Ovary (tissue), 3 donors: ENCODE measurements at regions not wholly inside any gene's neighbourhood (a gene's known extent, or its start where the extent isn't known, plus 50 kb on each side); places are given as distances from the start of the nearest gene placed in this dataset.

ENCODE experiments used
- POLR2A ChIP-seq: fragments of 450-650 bp; IDR thresholded peaks from one replicate; pipeline ENCODE4 v1.6.1; 2017; ENCODE audit warnings: antibody characterized with exemption, mild to moderate bottlenecking, moderate library complexity
- TF ChIP-seq, protein P1 (sequence below), 3 donors: fragments of 450-650 bp in 2 of 3; fragments of 200-600 bp in 1 of 3; IDR thresholded peaks; one replicate each; pipeline versions ENCODE4 v1.5.1 to v1.8.0; 2016 to 2022; ENCODE audit warnings: antibody characterized with exemption in 3 of 3, mild to moderate bottlenecking in 1 of 3
- donor health status: DM: no; HTN: no; CAD: no.

DNA sequence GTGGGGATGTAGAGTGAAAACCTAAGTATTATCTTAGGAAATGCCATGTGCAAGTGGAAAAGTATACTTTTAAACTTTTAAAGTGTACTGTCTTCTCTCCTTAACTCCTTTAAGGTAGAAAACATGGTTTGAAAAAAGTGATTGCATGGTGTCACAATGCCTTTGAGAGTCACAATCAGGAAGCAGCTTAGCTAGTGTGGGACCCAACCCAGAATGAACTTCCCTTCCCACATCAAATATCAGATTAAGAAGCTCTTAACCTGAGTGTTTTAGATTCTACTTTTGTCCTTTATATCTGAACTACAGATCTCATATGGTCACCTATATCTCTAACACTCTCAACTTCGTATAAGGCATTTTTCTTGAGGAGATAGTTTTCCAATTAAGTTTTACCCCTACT lies 266.6 kb downstream of the KDM5D start:
- TF ChIP-seq, protein P1, sequence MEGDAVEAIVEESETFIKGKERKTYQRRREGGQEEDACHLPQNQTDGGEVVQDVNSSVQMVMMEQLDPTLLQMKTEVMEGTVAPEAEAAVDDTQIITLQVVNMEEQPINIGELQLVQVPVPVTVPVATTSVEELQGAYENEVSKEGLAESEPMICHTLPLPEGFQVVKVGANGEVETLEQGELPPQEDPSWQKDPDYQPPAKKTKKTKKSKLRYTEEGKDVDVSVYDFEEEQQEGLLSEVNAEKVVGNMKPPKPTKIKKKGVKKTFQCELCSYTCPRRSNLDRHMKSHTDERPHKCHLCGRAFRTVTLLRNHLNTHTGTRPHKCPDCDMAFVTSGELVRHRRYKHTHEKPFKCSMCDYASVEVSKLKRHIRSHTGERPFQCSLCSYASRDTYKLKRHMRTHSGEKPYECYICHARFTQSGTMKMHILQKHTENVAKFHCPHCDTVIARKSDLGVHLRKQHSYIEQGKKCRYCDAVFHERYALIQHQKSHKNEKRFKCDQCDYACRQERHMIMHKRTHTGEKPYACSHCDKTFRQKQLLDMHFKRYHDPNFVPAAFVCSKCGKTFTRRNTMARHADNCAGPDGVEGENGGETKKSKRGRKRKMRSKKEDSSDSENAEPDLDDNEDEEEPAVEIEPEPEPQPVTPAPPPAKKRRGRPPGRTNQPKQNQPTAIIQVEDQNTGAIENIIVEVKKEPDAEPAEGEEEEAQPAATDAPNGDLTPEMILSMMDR (IDR thresholded peaks at IDR 0.05), result no peak
- no peak for TF ChIP-seq POLR2A
